HL-60 (cell line): ENCODE measurements at regions not wholly inside any gene's neighbourhood (a gene's known extent, or its start where the extent isn't known, plus 50 kb on each side); places are given as distances from the start of the nearest gene placed in this dataset.

Experiments
- DNase-seq, 2 experiments: peaks; one replicate each; pipeline ENCODE4 v3.0.0-alpha.2; 2010 to 2020; ENCODE audit warnings: low read depth in 1 of 2, low spot score in 1 of 2
- H3K27ac ChIP-seq: fragments of 250-450 bp; sonication (Bioruptor Pico); replicated peaks from 2 replicates; pipeline ENCODE4 v1.5.1; 2020; ENCODE audit warnings: mild to moderate bottlenecking, moderate library complexity
- H3K27me3 ChIP-seq: fragments of 250-450 bp; sonication (Bioruptor Pico); 2 replicates; pipeline ENCODE4 v1.5.1; 2021; ENCODE audit warnings: mild to moderate bottlenecking, moderate library complexity; ENCODE audit not compliant: insufficient read depth, poor library complexity, severe bottlenecking
- H3K4me3 ChIP-seq: replicated peaks from 2 replicates; pipeline ENCODE4 v1.5.1; 2011; ENCODE audit warnings: mild to moderate bottlenecking, control low read depth, low read length; ENCODE audit not compliant: insufficient read depth
- CTCF ChIP-seq: IDR thresholded peaks from one replicate; pipeline ENCODE4 v1.5.1; 2011; ENCODE audit warnings: low read length, control low read depth, inconsistent platforms; ENCODE audit not compliant: insufficient read depth
- GABPA ChIP-seq: IDR thresholded peaks from 2 replicates; pipeline ENCODE4 v1.6.1; 2012; ENCODE audit warnings: low read depth
- POLR2AphosphoS5 ChIP-seq: IDR thresholded peaks from 2 replicates; pipeline ENCODE4 v1.6.1; 2012; ENCODE audit warnings: low read depth
- REST ChIP-seq: IDR thresholded peaks from 2 replicates; pipeline ENCODE4 v1.6.1; 2012; ENCODE audit warnings: low read depth; ENCODE audit not compliant: insufficient replicate concordance
- SPI1 ChIP-seq: IDR thresholded peaks from 2 replicates; pipeline ENCODE4 v1.6.1; 2012; ENCODE audit warnings: low read depth, mild to moderate bottlenecking, borderline replicate concordance

DNA sequence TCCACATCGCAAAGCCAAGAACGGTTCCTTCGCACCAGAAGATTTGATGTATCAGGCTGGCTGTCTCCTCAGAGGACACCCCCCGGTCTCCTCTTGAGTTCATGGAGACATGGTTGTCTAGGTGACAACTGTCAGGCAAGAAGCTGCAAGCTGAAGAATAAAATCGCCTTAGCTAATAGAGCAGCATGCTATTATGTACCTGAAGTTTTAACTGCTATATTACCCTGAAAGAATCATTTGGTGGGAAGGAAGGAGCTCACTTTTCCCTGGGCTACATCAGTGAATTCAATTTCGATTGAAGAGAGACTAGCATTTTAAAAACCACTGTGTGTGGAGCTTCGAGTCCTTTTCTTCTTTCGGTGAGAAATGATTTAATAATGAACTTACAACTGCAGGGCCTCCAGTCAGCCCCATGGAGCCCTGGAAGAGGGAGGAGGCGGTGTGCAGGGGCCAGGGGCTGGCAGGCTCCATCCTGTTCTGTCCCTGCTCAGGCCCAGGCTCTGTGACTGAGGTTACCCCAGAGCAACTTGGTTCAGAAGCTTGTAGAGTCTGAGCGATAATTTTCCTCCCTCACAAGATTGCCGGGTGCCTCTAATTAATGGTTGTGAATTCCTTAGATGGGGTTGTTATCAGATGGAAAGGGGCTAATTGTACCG, 191.3 kb downstream of the MID1IP1 start:
- Histone ChIP-seq H3K27me3 (no peaks in the 10 kb centered on the region), H3K27ac (no peak overlapping the region), H3K4me3 (no peak overlapping the region)
- TF ChIP-seq SPI1: no peak
- no peak for TF ChIP-seq POLR2AphosphoS5
- no peak for TF ChIP-seq GABPA
- no peak for TF ChIP-seq REST
- TF ChIP-seq CTCF: no peak
- DNase-seq: no peak

- Histone ChIP-seq H3K27ac (no peak overlapping the region), H3K4me3 (no peak overlapping the region), H3K27me3 (no peaks in the 10 kb centered on the region)
- DNase-seq: no peak
- no peak for TF ChIP-seq REST
- TF ChIP-seq SPI1: no peak
- TF ChIP-seq CTCF: no peak
- TF ChIP-seq POLR2AphosphoS5: no peak
- TF ChIP-seq GABPA: no peak
Measured at GRCh38 chrX:38993500-38993899, 192.2 kb downstream of the MID1IP1 start.

DNA sequence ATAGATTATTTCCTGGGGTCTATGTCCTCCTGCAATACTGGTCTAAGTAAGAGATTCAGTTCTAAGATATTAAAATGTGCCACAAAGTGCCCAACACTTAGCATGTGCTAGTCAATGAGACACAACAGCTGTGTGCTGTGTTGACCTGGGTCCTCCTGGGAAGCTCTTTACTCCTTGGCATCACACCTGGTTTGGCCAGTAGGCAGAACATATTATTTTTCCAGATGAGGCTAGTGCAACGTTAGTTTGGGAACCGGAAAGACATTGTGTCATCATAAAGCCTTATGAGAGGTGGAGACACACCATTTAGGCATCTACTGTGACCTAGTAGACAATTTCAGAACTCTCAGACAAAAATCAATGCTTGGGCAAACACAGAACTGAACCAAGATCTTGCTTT, 197.8 kb downstream of the MID1IP1 start:
- DNase-seq: no peak
- H3K27ac ChIP-seq: no peak overlapping the region
- no peaks in the 10 kb centered on the region for H3K27me3 ChIP-seq
- H3K4me3 ChIP-seq: no peak overlapping the region
- TF ChIP-seq SPI1 (no peak), GABPA (no peak), REST (no peak), POLR2AphosphoS5 (no peak), CTCF (no peak)
